Natural killer cell (primary cell): ENCODE measurements at regions not wholly inside any gene's neighbourhood (a gene's known extent, or its start where the extent isn't known, plus 50 kb on each side); places are given as distances from the start of the nearest gene placed in this dataset.

Source experiments
- ATAC-seq, 3 donors: fragments of 150-1000 bp in 2 of 3; fragments of 200-7000 bp in 1 of 3; cut with Tn5 transposase; 1 replicate in 1 of 3; 2 replicates in 2 of 3; pipeline ENCODE4 v1.10.0; 2021; ENCODE audit warnings: mild to moderate bottlenecking in 2 of 3, moderate library complexity in 2 of 3
- DNase-seq, 2 donors: peaks; one replicate each; pipeline versions ENCODE4 v3.0.0 to v3.0.0-alpha.2; 2013 to 2021; ENCODE audit warnings: mixed read lengths in 1 of 2
- H3K27ac ChIP-seq: one replicate; pipeline ENCODE4 v1.5.1; 2013; ENCODE audit warnings: mild to moderate bottlenecking, low read length
- H3K27me3 ChIP-seq: one replicate; pipeline ENCODE4 v1.6.1; 2013; ENCODE audit warnings: low read length; ENCODE audit not compliant: control insufficient read depth, insufficient read depth
- H3K36me3 ChIP-seq: one replicate; pipeline ENCODE4 v1.6.1; 2013; ENCODE audit warnings: low read length; ENCODE audit not compliant: control insufficient read depth, insufficient read depth
- H3K4me1 ChIP-seq: one replicate; pipeline ENCODE4 v1.6.1; 2013; ENCODE audit warnings: low read length; ENCODE audit not compliant: control insufficient read depth, insufficient read depth
- H3K4me3 ChIP-seq: one replicate; pipeline ENCODE4 v1.5.1; 2013; ENCODE audit warnings: low read length
- H3K9me3 ChIP-seq: one replicate; pipeline ENCODE4 v1.6.1; 2013; ENCODE audit warnings: low read length; ENCODE audit not compliant: control insufficient read depth, insufficient read depth
- H3K27ac Mint-ChIP-seq, 2 donors: one replicate each; pipeline ENCODE4 v1.8.0; 2022; ENCODE audit warnings: mild to moderate bottlenecking in 2 of 2, mixed read lengths in 2 of 2, moderate library complexity in 1 of 2
- H3K27me3 Mint-ChIP-seq, 2 donors: one replicate each; pipeline ENCODE4 v1.8.0; 2022; ENCODE audit warnings: low read depth in 2 of 2, mixed read lengths in 2 of 2
- H3K36me3 Mint-ChIP-seq: one replicate; pipeline ENCODE4 v1.8.0; 2022; ENCODE audit warnings: mixed read lengths
- H3K4me1 Mint-ChIP-seq, 2 donors: one replicate each; pipeline ENCODE4 v1.8.0; 2022; ENCODE audit warnings: mixed read lengths in 2 of 2
- H3K4me3 Mint-ChIP-seq: one replicate; pipeline ENCODE4 v1.8.0; 2022; ENCODE audit warnings: mild to moderate bottlenecking, moderate library complexity, mixed read lengths
- H3K9me3 Mint-ChIP-seq, 2 donors: one replicate each; pipeline ENCODE4 v1.8.0; 2022; ENCODE audit warnings: mixed read lengths in 2 of 2
- CTCF ChIP-seq: fragments of 200-600 bp; IDR thresholded peaks from one replicate; pipeline ENCODE4 v1.8.0; 2022; ENCODE audit warnings: antibody characterized with exemption
- WGBS: methylation state at CpG from one replicate; pipeline ENCODE4 v1.1.7; 2013; ENCODE audit warnings: missing lambda C conversion rate; ENCODE audit not compliant: insufficient coverage; 5-methylcytosine and 5-hydroxymethylcytosine counted together
- intact Hi-C: fragments of 100-400 bp; cut with micrococcal nuclease; formaldehyde crosslinking; loops from one replicate; pipeline ENCODE4 v1.14.2; 2022

GRCh38 chr6:119896806-119897205, 547.2 kb upstream of the MAN1A1 start:
- H3K27ac ChIP-seq, result no peak overlapping the region
- intact Hi-C loops, result no loop called here
- DNase-seq (no peak), ATAC-seq (no peak)
- H3K27ac Mint-ChIP-seq, result no peak overlapping the region
- no peaks in the 10 kb centered on the region for H3K4me1 ChIP-seq
- no peaks in the 10 kb centered on the region for H3K9me3 ChIP-seq
- H3K27me3 Mint-ChIP-seq, result no peaks in the 10 kb centered on the region
- H3K36me3 Mint-ChIP-seq, result no peaks in the 10 kb centered on the region
- no peaks in the 10 kb centered on the region for H3K27me3 ChIP-seq
- H3K9me3 Mint-ChIP-seq, result no peaks in the 10 kb centered on the region
- no peak overlapping the region for H3K4me3 Mint-ChIP-seq
- no peaks in the 10 kb centered on the region for H3K36me3 ChIP-seq
- WGBS, result 100% methylated on average over 1 of the region's 1 CpG
- H3K4me1 Mint-ChIP-seq, result no peaks in the 10 kb centered on the region
- no peak for TF ChIP-seq CTCF
- H3K4me3 ChIP-seq, result no peak overlapping the region

- no peak overlapping the region for H3K4me3 ChIP-seq
- intact Hi-C loops, result no loop called here
- no peak overlapping the region for H3K27ac Mint-ChIP-seq
- no peaks in the 10 kb centered on the region for H3K4me1 Mint-ChIP-seq
- no peak for TF ChIP-seq CTCF
- H3K4me1 ChIP-seq, result no peaks in the 10 kb centered on the region
- H3K27me3 ChIP-seq, result no peaks in the 10 kb centered on the region
- no peaks in the 10 kb centered on the region for H3K9me3 ChIP-seq
- H3K27ac ChIP-seq, result no peak overlapping the region
- H3K36me3 Mint-ChIP-seq, result no peaks in the 10 kb centered on the region
- H3K4me3 Mint-ChIP-seq, result no peak overlapping the region
- H3K36me3 ChIP-seq, result no peaks in the 10 kb centered on the region
- no peaks in the 10 kb centered on the region for H3K27me3 Mint-ChIP-seq
- DNase-seq (no peak), ATAC-seq (no peak)
- no peaks in the 10 kb centered on the region for H3K9me3 Mint-ChIP-seq
- 98% methylated on average over 2 of the region's 2 CpGs for WGBS
Measured at GRCh38 chr6:119895626-119896025, 546.1 kb upstream of the MAN1A1 start.

- Histone ChIP-seq H3K36me3 (no peaks in the 10 kb centered on the region), H3K27ac (no peak overlapping the region), H3K4me1 (no peaks in the 10 kb centered on the region), H3K27me3 (no peaks in the 10 kb centered on the region), H3K9me3 (no peaks in the 10 kb centered on the region), H3K4me3 (no peak overlapping the region)
- no peaks in the 10 kb centered on the region for H3K27me3 Mint-ChIP-seq
- no peak overlapping the region for H3K4me3 Mint-ChIP-seq
- no peak overlapping the region for H3K27ac Mint-ChIP-seq
- DNase-seq (no peak), ATAC-seq (no peak)
- no peaks in the 10 kb centered on the region for H3K36me3 Mint-ChIP-seq
- TF ChIP-seq CTCF, result no peak
- intact Hi-C loops, result no loop called here
- H3K4me1 Mint-ChIP-seq, result no peaks in the 10 kb centered on the region
- no peaks in the 10 kb centered on the region for H3K9me3 Mint-ChIP-seq
Measured at GRCh38 chr6:119894811-119895210, 545.2 kb upstream of the MAN1A1 start.

GRCh38 chr6:119891644-119892043, 542.1 kb upstream of the MAN1A1 start:
- H3K4me1 Mint-ChIP-seq, result no peaks in the 10 kb centered on the region
- intact Hi-C loops, result no loop called here
- H3K27ac Mint-ChIP-seq, result no peak overlapping the region
- no peak overlapping the region for H3K4me3 Mint-ChIP-seq
- Histone ChIP-seq H3K9me3 (no peaks in the 10 kb centered on the region), H3K36me3 (no peaks in the 10 kb centered on the region), H3K4me3 (no peak overlapping the region), H3K4me1 (no peaks in the 10 kb centered on the region), H3K27me3 (no peaks in the 10 kb centered on the region), H3K27ac (no peak overlapping the region)
- 80% methylated on average over 2 of the region's 4 CpGs for WGBS
- H3K9me3 Mint-ChIP-seq, result no peaks in the 10 kb centered on the region
- H3K36me3 Mint-ChIP-seq, result no peaks in the 10 kb centered on the region
- DNase-seq (no peak), ATAC-seq (no peak)
- no peaks in the 10 kb centered on the region for H3K27me3 Mint-ChIP-seq
- no peak for TF ChIP-seq CTCF
